IMR-90 (cell line): ENCODE measurements at regions not wholly inside any gene's neighbourhood (a gene's known extent, or its start where the extent isn't known, plus 50 kb on each side); places are given as distances from the start of the nearest gene placed in this dataset.

Experiments used
- ATAC-seq: fragments of 200-7000 bp; cut with Tn5 transposase; 2 replicates; pipeline ENCODE4 v1.9.1; 2020; ENCODE audit warnings: low read depth, mild to moderate bottlenecking, moderate library complexity
- BruUV-seq: library from RNA; stranded (reverse); fragments of 400-500 nt; replicated peaks from 2 replicates; lab custom pipeline; 2021; lab: Mats Ljungman, UMichigan
- CTCF ChIA-PET: fragments of 300-600 bp; formaldehyde crosslinking; extraction: SDS; loops from one replicate; lab custom pipeline; 2021; ENCODE audit warnings: antibody characterized with exemption; lab: Yijun Ruan, JAX
- POLR2A ChIA-PET: fragments of 300-600 bp; sonication (Branson Sonifier 250); formaldehyde crosslinking; loops from one replicate; lab custom pipeline; 2022; ENCODE audit warnings: antibody characterized with exemption; ENCODE audit not compliant: unreplicated experiment; lab: Charles Lee
- DNase-seq: peaks from one replicate; pipeline ENCODE4 v3.0.0; 2013
- H2AFZ ChIP-seq: replicated peaks from 2 replicates; pipeline ENCODE3; 2013; ENCODE audit warnings: low read length, mild to moderate bottlenecking; ENCODE audit not compliant: poor library complexity
- H2AK5ac ChIP-seq: 2 replicates; pipeline ENCODE4 v1.6.1; 2013; ENCODE audit warnings: low read depth, low read length, inconsistent platforms
- H2AK9ac ChIP-seq: replicated peaks from 2 replicates; pipeline ENCODE3; 2013; ENCODE audit warnings: mild to moderate bottlenecking, low read depth, low read length, moderate library complexity; ENCODE audit not compliant: poor library complexity
- H2BK120ac ChIP-seq: 2 replicates; pipeline ENCODE4 v1.6.1; 2013; ENCODE audit warnings: low read depth, low read length, inconsistent platforms
- H2BK15ac ChIP-seq: 3 replicates; pipeline ENCODE4 v1.6.1; 2013; ENCODE audit warnings: low read depth, low read length, inconsistent platforms
- H2BK20ac ChIP-seq: 2 replicates; pipeline ENCODE4 v1.6.1; 2013; ENCODE audit warnings: low read depth, mild to moderate bottlenecking, inconsistent platforms, low read length, moderate library complexity
- H2BK5ac ChIP-seq: 2 replicates; pipeline ENCODE4 v1.6.1; 2013; ENCODE audit warnings: mild to moderate bottlenecking, low read depth, low read length, inconsistent platforms; ENCODE audit not compliant: poor library complexity, severe bottlenecking
- H3K14ac ChIP-seq: replicated peaks from 2 replicates; pipeline ENCODE4 v1.6.1; 2013; ENCODE audit warnings: low read depth, low read length, inconsistent platforms
- H3K18ac ChIP-seq: 2 replicates; pipeline ENCODE4 v1.6.1; 2013; ENCODE audit warnings: low read depth, low read length, control low read depth
- H3K23ac ChIP-seq: 2 replicates; pipeline ENCODE4 v1.6.1; 2013; ENCODE audit warnings: low read depth, low read length, inconsistent platforms
- H3K27ac ChIP-seq: 2 replicates; pipeline ENCODE4 v1.5.1; 2013; ENCODE audit warnings: mild to moderate bottlenecking, control low read depth, low read length; ENCODE audit not compliant: insufficient read depth
- H3K27me3 ChIP-seq: 2 replicates; pipeline ENCODE4 v1.6.1; 2013; ENCODE audit warnings: low read length; ENCODE audit not compliant: control insufficient read depth, insufficient read depth
- H3K36me3 ChIP-seq: 2 replicates; pipeline ENCODE4 v1.6.1; 2013; ENCODE audit warnings: low read length, mixed read lengths; ENCODE audit not compliant: control insufficient read depth, insufficient read depth
- H3K4ac ChIP-seq: 2 replicates; pipeline ENCODE4 v1.6.1; 2013; ENCODE audit warnings: low read depth, low read length, inconsistent platforms
- H3K4me1 ChIP-seq: 2 replicates; pipeline ENCODE4 v1.6.1; 2013; ENCODE audit warnings: low read length, mixed read lengths; ENCODE audit not compliant: control insufficient read depth, insufficient read depth
- H3K4me2 ChIP-seq: 2 replicates; pipeline ENCODE4 v1.6.1; 2013; ENCODE audit warnings: low read depth, mild to moderate bottlenecking, control low read depth, low read length, moderate library complexity
- H3K4me3 ChIP-seq: 2 replicates; pipeline ENCODE4 v1.5.1; 2013; ENCODE audit warnings: low read depth, mild to moderate bottlenecking, control low read depth, low read length, moderate library complexity; ENCODE audit not compliant: insufficient read depth
- H3K56ac ChIP-seq: 2 replicates; pipeline ENCODE4 v1.6.1; 2013; ENCODE audit warnings: low read length, inconsistent platforms; ENCODE audit not compliant: insufficient read depth; ENCODE audit errors: extremely low read depth
- H3K79me1 ChIP-seq, 2 experiments: 2 replicates each; pipeline ENCODE4 v1.6.1; 2013; ENCODE audit warnings: low read length in 2 of 2, inconsistent platforms in 1 of 2, low read depth in 1 of 2
- H3K9ac ChIP-seq: 2 replicates; pipeline ENCODE4 v1.6.1; 2013; ENCODE audit warnings: low read depth, low read length, control low read depth
- H3K9me1 ChIP-seq: 2 replicates; pipeline ENCODE4 v1.6.1; 2013; ENCODE audit warnings: low read length, inconsistent platforms; ENCODE audit not compliant: insufficient read depth
- H3K9me3 ChIP-seq: 2 replicates; pipeline ENCODE4 v1.6.1; 2013; ENCODE audit warnings: low read length; ENCODE audit not compliant: control insufficient read depth, insufficient read depth
- H4K20me1 ChIP-seq: 2 replicates; pipeline ENCODE4 v1.6.1; 2013; ENCODE audit warnings: low read length, inconsistent platforms; ENCODE audit not compliant: insufficient read depth
- H4K5ac ChIP-seq: 2 replicates; pipeline ENCODE4 v1.6.1; 2013; ENCODE audit warnings: mild to moderate bottlenecking, low read depth, low read length, control low read depth
- H4K8ac ChIP-seq, 2 experiments: 2 replicates each; pipeline ENCODE4 v1.6.1; 2013; ENCODE audit warnings: low read depth in 2 of 2, low read length in 2 of 2, control low read depth in 1 of 2, inconsistent platforms in 1 of 2
- H4K91ac ChIP-seq: 2 replicates; pipeline ENCODE4 v1.6.1; 2013; ENCODE audit warnings: low read depth, low read length, inconsistent platforms; ENCODE audit not compliant: insufficient read depth
- MAFK ChIP-seq: IDR thresholded peaks from 2 replicates; pipeline ENCODE4 v1.6.1; 2012; ENCODE audit warnings: low read depth, low read length, improper control_type of control experiment
- MXI1 ChIP-seq: IDR thresholded peaks from 2 replicates; pipeline ENCODE4 v1.6.1; 2012; ENCODE audit warnings: low read depth, mild to moderate bottlenecking, low read length, moderate library complexity, borderline replicate concordance
- NFE2L2 ChIP-seq: fragments of 150-350 bp; IDR thresholded peaks from 2 replicates; pipeline ENCODE4 v1.6.1; 2016; ENCODE audit warnings: low read depth, mild to moderate bottlenecking, low read length
- RCOR1 ChIP-seq: IDR thresholded peaks from 2 replicates; pipeline ENCODE4 v1.6.1; 2012; ENCODE audit warnings: mild to moderate bottlenecking, low read length, improper control_type of control experiment; ENCODE audit not compliant: insufficient replicate concordance
- WGBS, 2 experiments: methylation state at CpG; one replicate each; pipeline versions ENCODE4 v1.1.5 to v1.1.7; 2013; ENCODE audit warnings: missing lambda C conversion rate in 2 of 2; ENCODE audit not compliant: insufficient read length in 1 of 2; ENCODE audit errors: extremely low coverage in 2 of 2; 5-methylcytosine and 5-hydroxymethylcytosine counted together
- dilution Hi-C: fragments of 300-500 bp; cut with HindIII; formaldehyde crosslinking; loops from one replicate; pipeline ENCODE4 v1.14.3; 2018; ENCODE audit warnings: low sequenced_read_pairs; ENCODE audit not compliant: unreplicated experiment
- in situ Hi-C: fragments of 300-500 bp; cut with MboI; formaldehyde crosslinking; loops from 3 replicates; pipeline ENCODE4 v1.14.3; 2019; ENCODE audit warnings: low sequenced_read_pairs, inconsistent platforms, mixed read lengths
- intact Hi-C: fragments of 100-400 bp; cut with micrococcal nuclease; formaldehyde crosslinking; loops from 2 replicates; pipeline ENCODE4 v1.10.0; 2022
- TF ChIP-seq, protein P1 (sequence below): conservative IDR thresholded peaks from 2 replicates; pipeline ENCODE4 v1.5.1; 2012; ENCODE audit warnings: mild to moderate bottlenecking, low read depth, low read length, improper control_type of control experiment
- TF ChIP-seq, protein P2 (sequence below): fragments of 150-350 bp; IDR thresholded peaks from 2 replicates; pipeline ENCODE4 v1.6.1; 2016; ENCODE audit warnings: low read depth, mild to moderate bottlenecking, low read length, moderate library complexity, borderline replicate concordance

DNA sequence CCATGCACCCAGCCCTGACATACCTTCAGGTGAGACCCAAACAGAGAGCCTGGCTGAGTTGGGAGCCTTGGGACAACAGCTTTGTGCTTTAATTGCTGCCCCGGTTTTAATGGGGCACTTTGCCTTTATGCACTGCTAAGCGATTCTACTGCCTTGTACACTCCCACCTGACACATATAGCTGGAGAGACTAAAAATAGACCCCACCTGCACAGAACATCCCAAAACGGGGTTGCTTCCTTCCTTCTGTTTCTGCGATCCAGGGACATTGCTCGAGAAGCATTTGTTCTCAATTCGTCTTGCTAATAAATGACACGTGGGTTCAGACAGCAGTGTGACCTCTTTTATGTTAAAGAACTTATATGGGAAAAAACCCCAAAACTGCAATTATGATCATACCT lies 258.8 kb upstream of the MYO3A start:
- no peak for ATAC-seq
- no peaks in the 10 kb centered on the region for H3K4me1 ChIP-seq
- no peak overlapping the region for H2BK5ac ChIP-seq
- H4K91ac ChIP-seq = no peak overlapping the region
- no peak overlapping the region for H3K4ac ChIP-seq
- dilution Hi-C loops = no loop called here
- no peak overlapping the region for H2AK9ac ChIP-seq
- no peak overlapping the region for H3K56ac ChIP-seq
- H3K79me1 ChIP-seq = no peaks in the 10 kb centered on the region
- ChIA-PET CTCF (no interaction called here), POLR2A (no interaction called here)
- no peak for TF ChIP-seq MXI1
- TF ChIP-seq, protein P1, sequence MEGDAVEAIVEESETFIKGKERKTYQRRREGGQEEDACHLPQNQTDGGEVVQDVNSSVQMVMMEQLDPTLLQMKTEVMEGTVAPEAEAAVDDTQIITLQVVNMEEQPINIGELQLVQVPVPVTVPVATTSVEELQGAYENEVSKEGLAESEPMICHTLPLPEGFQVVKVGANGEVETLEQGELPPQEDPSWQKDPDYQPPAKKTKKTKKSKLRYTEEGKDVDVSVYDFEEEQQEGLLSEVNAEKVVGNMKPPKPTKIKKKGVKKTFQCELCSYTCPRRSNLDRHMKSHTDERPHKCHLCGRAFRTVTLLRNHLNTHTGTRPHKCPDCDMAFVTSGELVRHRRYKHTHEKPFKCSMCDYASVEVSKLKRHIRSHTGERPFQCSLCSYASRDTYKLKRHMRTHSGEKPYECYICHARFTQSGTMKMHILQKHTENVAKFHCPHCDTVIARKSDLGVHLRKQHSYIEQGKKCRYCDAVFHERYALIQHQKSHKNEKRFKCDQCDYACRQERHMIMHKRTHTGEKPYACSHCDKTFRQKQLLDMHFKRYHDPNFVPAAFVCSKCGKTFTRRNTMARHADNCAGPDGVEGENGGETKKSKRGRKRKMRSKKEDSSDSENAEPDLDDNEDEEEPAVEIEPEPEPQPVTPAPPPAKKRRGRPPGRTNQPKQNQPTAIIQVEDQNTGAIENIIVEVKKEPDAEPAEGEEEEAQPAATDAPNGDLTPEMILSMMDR = no peak
- TF ChIP-seq NFE2L2 = no peak
- no peak for TF ChIP-seq MAFK
- TF ChIP-seq RCOR1 = no peak
- TF ChIP-seq, protein P2, sequence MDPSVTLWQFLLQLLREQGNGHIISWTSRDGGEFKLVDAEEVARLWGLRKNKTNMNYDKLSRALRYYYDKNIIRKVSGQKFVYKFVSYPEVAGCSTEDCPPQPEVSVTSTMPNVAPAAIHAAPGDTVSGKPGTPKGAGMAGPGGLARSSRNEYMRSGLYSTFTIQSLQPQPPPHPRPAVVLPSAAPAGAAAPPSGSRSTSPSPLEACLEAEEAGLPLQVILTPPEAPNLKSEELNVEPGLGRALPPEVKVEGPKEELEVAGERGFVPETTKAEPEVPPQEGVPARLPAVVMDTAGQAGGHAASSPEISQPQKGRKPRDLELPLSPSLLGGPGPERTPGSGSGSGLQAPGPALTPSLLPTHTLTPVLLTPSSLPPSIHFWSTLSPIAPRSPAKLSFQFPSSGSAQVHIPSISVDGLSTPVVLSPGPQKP = no peak
- H3K4me3 ChIP-seq = no peak overlapping the region
- intact Hi-C loops = no loop called here
- no peaks in the 10 kb centered on the region for H3K9me1 ChIP-seq
- H3K27ac ChIP-seq = no peak overlapping the region
- no peak overlapping the region for H4K5ac ChIP-seq
- no peak overlapping the region for H2AFZ ChIP-seq
- no peak overlapping the region for H3K9ac ChIP-seq
- no peak overlapping the region for H3K14ac ChIP-seq
- no peak overlapping the region for H4K8ac ChIP-seq
- no peaks in the 10 kb centered on the region for H4K20me1 ChIP-seq
- H3K18ac ChIP-seq = no peak overlapping the region
- H2BK120ac ChIP-seq = no peak overlapping the region
- no peak overlapping the region for H2AK5ac ChIP-seq
- no peak overlapping the region for H2BK20ac ChIP-seq
- in situ Hi-C loops = no loop called here
- H2BK15ac ChIP-seq = no peak overlapping the region
- 69% methylated on average over 2 of the region's 7 CpGs; no CpG with 5 or more reads in 1 of the 2 experiments for WGBS, 2 experiments
- H3K23ac ChIP-seq = no peak overlapping the region
- H3K36me3 ChIP-seq = no peaks in the 10 kb centered on the region
- H3K27me3 ChIP-seq = no peaks in the 10 kb centered on the region
- peaks cover 12% of the 10 kb centered on the region; the same call in 1 of the 2 replicates for H3K9me3 ChIP-seq
- no peak overlapping the region for H3K4me2 ChIP-seq
- no peak for DNase-seq
- BruUV-seq = no TSS peak
